ENCODE measurements at regions not wholly inside any gene's neighbourhood (a gene's known extent, or its start where the extent isn't known, plus 50 kb on each side); places are given as distances from the start of the nearest gene placed in this dataset.

DNA sequence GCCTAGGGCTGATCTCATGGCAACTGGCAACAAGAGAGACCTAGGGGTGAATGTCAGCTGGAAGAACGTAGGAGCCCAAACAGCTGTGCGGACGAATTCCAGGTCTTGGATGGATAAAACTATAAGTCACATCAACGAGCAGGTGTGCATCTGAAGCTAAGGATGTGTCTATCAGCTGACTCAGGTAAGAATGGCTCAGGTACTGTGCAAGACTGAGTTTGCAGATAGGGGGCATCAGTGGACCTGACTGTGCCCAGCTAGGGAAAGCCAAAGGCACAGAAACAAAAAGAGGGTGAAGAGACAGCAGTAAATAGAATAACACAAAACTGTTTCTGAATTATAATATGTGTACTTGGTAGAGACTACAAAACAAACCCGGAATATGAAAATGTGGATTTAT, 357.3 kb downstream of the ZEB2 start:
- Mint-ChIP-seq H3K36me3 (ENCODE audit: low read depth) (no peaks in the 10 kb centered on the region), H3K27ac (ENCODE audit: unreplicated experiment) (no peak overlapping the region), H3K27me3 (ENCODE audit: low read depth) (no peaks in the 10 kb centered on the region), H3K9me3 (no peaks in the 10 kb centered on the region), H3K4me1 (no peaks in the 10 kb centered on the region), H3K4me3 (no peak overlapping the region)
- TF ChIP-seq, protein P1, sequence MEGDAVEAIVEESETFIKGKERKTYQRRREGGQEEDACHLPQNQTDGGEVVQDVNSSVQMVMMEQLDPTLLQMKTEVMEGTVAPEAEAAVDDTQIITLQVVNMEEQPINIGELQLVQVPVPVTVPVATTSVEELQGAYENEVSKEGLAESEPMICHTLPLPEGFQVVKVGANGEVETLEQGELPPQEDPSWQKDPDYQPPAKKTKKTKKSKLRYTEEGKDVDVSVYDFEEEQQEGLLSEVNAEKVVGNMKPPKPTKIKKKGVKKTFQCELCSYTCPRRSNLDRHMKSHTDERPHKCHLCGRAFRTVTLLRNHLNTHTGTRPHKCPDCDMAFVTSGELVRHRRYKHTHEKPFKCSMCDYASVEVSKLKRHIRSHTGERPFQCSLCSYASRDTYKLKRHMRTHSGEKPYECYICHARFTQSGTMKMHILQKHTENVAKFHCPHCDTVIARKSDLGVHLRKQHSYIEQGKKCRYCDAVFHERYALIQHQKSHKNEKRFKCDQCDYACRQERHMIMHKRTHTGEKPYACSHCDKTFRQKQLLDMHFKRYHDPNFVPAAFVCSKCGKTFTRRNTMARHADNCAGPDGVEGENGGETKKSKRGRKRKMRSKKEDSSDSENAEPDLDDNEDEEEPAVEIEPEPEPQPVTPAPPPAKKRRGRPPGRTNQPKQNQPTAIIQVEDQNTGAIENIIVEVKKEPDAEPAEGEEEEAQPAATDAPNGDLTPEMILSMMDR (conservative IDR thresholded peaks at IDR 0.05): peak; percentile 55
- no peak for DNase-seq (ENCODE audit: low read depth, low spot score)

DNA sequence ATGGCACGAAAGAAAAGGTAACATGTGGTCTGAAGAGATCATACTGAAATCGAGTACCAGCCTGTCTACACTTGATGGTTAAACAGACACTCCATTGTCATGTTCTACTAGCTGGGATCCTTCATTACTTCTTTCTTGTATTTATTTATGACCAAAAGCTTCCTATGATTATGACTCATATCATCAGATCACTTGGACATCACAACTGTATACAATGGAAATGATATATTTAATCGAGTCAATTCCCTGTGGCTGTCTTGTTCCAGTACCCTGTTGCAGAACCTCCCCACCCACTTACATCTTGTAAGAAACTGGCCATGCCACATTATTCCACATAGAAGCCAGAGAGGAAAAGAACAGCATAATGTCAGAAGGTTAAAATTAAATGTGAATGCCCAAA, 358.9 kb downstream of the ZEB2 start:
- Mint-ChIP-seq H3K36me3 (ENCODE audit: low read depth) (no peaks in the 10 kb centered on the region), H3K9me3 (no peaks in the 10 kb centered on the region), H3K4me3 (no peak overlapping the region), H3K27ac (ENCODE audit: unreplicated experiment) (no peak overlapping the region), H3K4me1 (no peaks in the 10 kb centered on the region), H3K27me3 (ENCODE audit: low read depth) (no peaks in the 10 kb centered on the region)
- no peak for DNase-seq (ENCODE audit: low read depth, low spot score)
- TF ChIP-seq, protein P1 (conservative IDR thresholded peaks at IDR 0.05): no peak

DNA sequence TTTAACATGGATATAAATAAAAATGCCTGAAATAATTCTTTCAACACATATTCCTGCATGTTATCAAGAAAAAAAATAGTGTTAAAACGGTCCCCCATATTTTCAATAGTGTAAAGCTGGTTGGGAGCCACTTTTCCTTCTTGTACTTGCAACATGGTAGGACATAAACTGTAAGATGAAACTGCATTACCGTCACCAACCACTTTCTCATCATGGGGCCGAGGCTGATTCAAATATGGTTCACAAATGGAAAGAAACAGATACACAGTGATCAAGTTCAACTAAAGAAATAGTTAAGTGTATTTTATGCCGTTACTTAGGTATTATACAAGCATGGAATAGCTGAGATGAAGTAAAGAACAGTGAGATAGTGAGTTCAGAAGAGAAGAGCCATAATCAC, 360.7 kb downstream of the ZEB2 start:
- H3K27ac Mint-ChIP-seq (ENCODE audit: unreplicated experiment): no peak overlapping the region
- TF ChIP-seq, protein P1 (conservative IDR thresholded peaks at IDR 0.05): no peak
- H3K27me3 Mint-ChIP-seq (ENCODE audit: low read depth): no peaks in the 10 kb centered on the region
- no peaks in the 10 kb centered on the region for H3K9me3 Mint-ChIP-seq
- DNase-seq (ENCODE audit: low read depth, low spot score): no peak
- no peaks in the 10 kb centered on the region for H3K4me1 Mint-ChIP-seq
- no peak overlapping the region for H3K4me3 Mint-ChIP-seq
- no peaks in the 10 kb centered on the region for H3K36me3 Mint-ChIP-seq (ENCODE audit: low read depth)

DNA sequence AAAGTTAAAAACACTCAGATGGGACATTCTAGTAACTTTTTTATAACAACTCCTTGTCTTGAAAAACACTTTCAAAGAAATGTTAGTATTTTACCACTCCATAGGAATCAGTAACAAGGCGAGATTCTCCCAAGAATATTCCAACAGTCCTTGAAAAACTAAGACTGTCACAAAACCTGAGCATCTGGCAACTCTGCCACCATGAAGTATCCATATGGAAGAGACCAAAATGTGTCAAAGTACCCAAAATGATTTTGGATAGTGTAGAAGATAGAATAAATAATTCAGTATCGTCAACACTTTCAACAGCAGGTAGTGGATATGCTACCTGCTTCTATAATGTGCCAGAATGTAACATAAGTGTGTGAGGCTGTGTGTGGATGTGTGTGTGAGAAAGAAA, 361.8 kb downstream of the ZEB2 start:
- Mint-ChIP-seq H3K36me3 (ENCODE audit: low read depth) (no peaks in the 10 kb centered on the region), H3K27me3 (ENCODE audit: low read depth) (no peaks in the 10 kb centered on the region), H3K4me1 (no peaks in the 10 kb centered on the region), H3K9me3 (no peaks in the 10 kb centered on the region), H3K27ac (ENCODE audit: unreplicated experiment) (no peak overlapping the region), H3K4me3 (no peak overlapping the region)
- TF ChIP-seq, protein P1 (conservative IDR thresholded peaks at IDR 0.05): no peak
- no peak for DNase-seq (ENCODE audit: low read depth, low spot score)

DNA sequence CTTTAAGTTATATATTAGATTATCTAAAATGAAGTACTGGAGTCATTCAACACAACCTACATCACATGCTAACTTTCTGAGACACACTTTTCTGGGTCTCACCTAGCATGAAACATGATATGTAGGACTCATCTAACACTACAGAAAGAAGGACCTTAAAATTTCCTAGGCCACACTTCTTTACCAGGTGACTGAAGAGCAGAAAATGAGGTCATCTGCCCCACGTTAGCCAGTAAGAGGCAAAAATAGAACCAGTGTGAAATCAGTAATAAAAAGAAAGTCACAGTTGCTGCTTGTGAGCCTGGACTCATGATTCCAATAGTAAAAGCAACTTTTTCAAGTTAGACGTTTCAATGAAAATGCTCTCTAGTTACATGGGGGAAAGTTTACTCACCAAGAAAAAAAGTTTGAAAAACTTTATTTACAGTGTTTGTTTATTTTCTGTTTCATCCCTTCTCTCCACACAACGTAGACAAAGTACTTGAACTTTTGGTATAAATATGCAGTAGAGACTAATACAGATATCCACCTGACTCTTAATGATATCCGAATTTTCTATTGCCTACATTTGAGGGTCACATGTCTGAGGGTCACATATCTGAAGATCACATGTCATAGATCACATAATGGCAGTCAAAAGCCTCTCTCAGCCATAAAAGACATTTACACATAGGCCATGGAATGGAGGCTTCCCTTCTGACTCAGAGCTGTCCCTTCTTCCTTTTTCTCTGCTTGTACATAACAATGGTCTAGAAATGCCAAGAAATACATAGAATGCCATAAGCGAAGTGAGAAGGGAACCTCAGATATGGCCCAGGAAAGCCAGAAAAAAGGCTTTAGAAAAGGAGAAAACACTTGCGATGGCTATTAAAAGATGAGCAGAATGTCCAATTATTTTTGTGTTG, 362.9 kb downstream of the ZEB2 start:
- no peak for DNase-seq (ENCODE audit: low read depth, low spot score)
- TF ChIP-seq, protein P1 (conservative IDR thresholded peaks at IDR 0.05): no peak
- Mint-ChIP-seq H3K36me3 (ENCODE audit: low read depth) (no peaks in the 10 kb centered on the region), H3K27ac (ENCODE audit: unreplicated experiment) (no peak overlapping the region), H3K4me3 (no peak overlapping the region), H3K27me3 (ENCODE audit: low read depth) (no peaks in the 10 kb centered on the region), H3K9me3 (no peaks in the 10 kb centered on the region), H3K4me1 (peaks cover 4% of the 10 kb centered on the region)

Measured in neural crest cell (in vitro differentiated cells).